PC-3 (cell line): ENCODE measurements at regions not wholly inside any gene's neighbourhood (a gene's known extent, or its start where the extent isn't known, plus 50 kb on each side); places are given as distances from the start of the nearest gene placed in this dataset.
A peak's percentile ranks its signal among the peaks of the same experiment; 100 is the strongest.

Source experiments
- ATAC-seq: fragments of 200-7000 bp; cut with Tn5 transposase; 2 replicates; pipeline ENCODE4 v1.9.1; 2020; ENCODE audit warnings: mild to moderate bottlenecking, moderate library complexity
- BruUV-seq: library from RNA; stranded (reverse); fragments of 400-500 nt; replicated peaks from 2 replicates; lab custom pipeline; 2021; lab: Mats Ljungman, UMichigan
- CTCF ChIA-PET: fragments of 300-600 bp; sonication (Branson Sonifier 250); formaldehyde crosslinking; loops from one replicate; lab custom pipeline; 2022; ENCODE audit warnings: antibody characterized with exemption; lab: Charles Lee
- POLR2A ChIA-PET: fragments of 300-600 bp; sonication (Branson Sonifier 250); formaldehyde crosslinking; loops from one replicate; lab custom pipeline; 2022; ENCODE audit warnings: antibody characterized with exemption; ENCODE audit not compliant: unreplicated experiment; lab: Charles Lee
- DNase-seq: peaks from one replicate; pipeline ENCODE4 v3.0.0-alpha.2; 2015
- H2AFZ ChIP-seq: fragments of 300-600 bp; sonication (generic); 2 replicates; pipeline ENCODE4 v1.6.0; 2016; ENCODE audit warnings: antibody characterized with exemption, low read length
- H3F3A ChIP-seq: fragments of 300-600 bp; sonication (generic); one replicate; pipeline ENCODE4 v1.6.0; 2017; ENCODE audit warnings: antibody characterized with exemption, low read length, control low read depth, mild to moderate bottlenecking; ENCODE audit not compliant: unreplicated experiment
- H3K27ac ChIP-seq: fragments of 300-600 bp; sonication (generic); 2 replicates; pipeline ENCODE4 v1.5.1; 2016; ENCODE audit warnings: mild to moderate bottlenecking, low read length
- H3K27me3 ChIP-seq: fragments of 300-600 bp; sonication (generic); 2 replicates; pipeline ENCODE4 v1.6.1; 2016; ENCODE audit warnings: low read length, mixed read lengths
- H3K36me3 ChIP-seq: fragments of 300-600 bp; sonication (generic); 2 replicates; pipeline ENCODE4 v1.6.1; 2016; ENCODE audit warnings: low read depth, mixed run types, low read length, mixed read lengths
- H3K4me1 ChIP-seq: fragments of 300-600 bp; sonication (generic); 2 replicates; pipeline ENCODE4 v1.5.1; 2016; ENCODE audit warnings: low read length; ENCODE audit not compliant: insufficient read depth
- H3K4me2 ChIP-seq: fragments of 300-600 bp; sonication (generic); 2 replicates; pipeline ENCODE4 v1.6.0; 2016; ENCODE audit warnings: low read length
- H3K4me3 ChIP-seq: fragments of 300-600 bp; sonication (generic); 2 replicates; pipeline ENCODE4 v1.5.1; 2016; ENCODE audit warnings: mild to moderate bottlenecking, low read length, mixed read lengths
- H3K79me2 ChIP-seq: fragments of 300-600 bp; sonication (generic); 2 replicates; pipeline ENCODE4 v1.6.1; 2017; ENCODE audit warnings: low read length, mixed read lengths
- H3K9ac ChIP-seq: fragments of 300-600 bp; sonication (generic); 2 replicates; pipeline ENCODE4 v1.6.0; 2016; ENCODE audit warnings: mild to moderate bottlenecking, low read length
- H3K9me2 ChIP-seq: fragments of 300-600 bp; sonication (generic); replicated peaks from 2 replicates; pipeline ENCODE4 v1.6.1; 2016; ENCODE audit warnings: mixed run types, low read length, mixed read lengths
- H3K9me3 ChIP-seq: fragments of 300-600 bp; sonication (generic); 2 replicates; pipeline ENCODE4 v1.6.1; 2016; ENCODE audit warnings: low read length, mixed read lengths
- H4K20me1 ChIP-seq: fragments of 300-600 bp; sonication (generic); 2 replicates; pipeline ENCODE4 v1.6.1; 2016; ENCODE audit warnings: low read length, mixed read lengths
- EZH2 ChIP-seq: fragments of 300-600 bp; sonication (generic); IDR thresholded peaks from one replicate; pipeline ENCODE4 v1.6.1; 2017; ENCODE audit warnings: antibody characterized with exemption, mild to moderate bottlenecking, low read length; ENCODE audit not compliant: unreplicated experiment
- EZH2phosphoT487 ChIP-seq: fragments of 300-600 bp; sonication (generic); IDR thresholded peaks from 2 replicates; pipeline ENCODE4 v1.6.1; 2018; ENCODE audit warnings: mild to moderate bottlenecking, antibody characterized with exemption, low read length, borderline replicate concordance
- intact Hi-C: fragments of 100-400 bp; cut with micrococcal nuclease; formaldehyde crosslinking; loops from 2 replicates; pipeline ENCODE4 v1.9.0; 2023
- TF ChIP-seq, protein P1 (sequence below): fragments of 300-600 bp; sonication (generic); conservative IDR thresholded peaks from 2 replicates; pipeline ENCODE4 v1.5.1; 2017; ENCODE audit warnings: antibody characterized with exemption, low read depth, mild to moderate bottlenecking, low read length

DNA sequence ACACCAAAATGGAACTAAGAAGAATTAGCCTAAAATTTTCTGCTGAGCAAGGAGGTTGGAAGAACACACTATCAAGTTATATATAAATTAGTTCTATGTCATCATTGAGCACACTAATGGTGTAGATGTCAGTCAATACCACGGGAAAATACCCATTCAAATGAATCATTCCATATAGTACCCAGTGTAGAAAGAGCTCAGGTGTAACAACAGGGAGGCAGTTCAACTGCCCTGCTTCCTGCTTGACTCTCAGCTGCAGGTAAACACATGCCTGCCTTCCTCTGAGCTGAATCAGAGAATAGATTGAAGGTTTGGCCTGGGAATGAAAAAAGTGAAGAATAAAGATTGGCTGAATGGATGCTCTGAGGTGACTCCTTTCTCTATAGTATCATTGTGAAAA, 1088.0 kb downstream of the AGBL1 start:
- no peak overlapping the region for H2AFZ ChIP-seq
- no TSS peak for BruUV-seq
- H3K9me2 ChIP-seq = no peaks in the 10 kb centered on the region
- no peak for ATAC-seq
- TF ChIP-seq EZH2 = no peak
- TF ChIP-seq, protein P1, sequence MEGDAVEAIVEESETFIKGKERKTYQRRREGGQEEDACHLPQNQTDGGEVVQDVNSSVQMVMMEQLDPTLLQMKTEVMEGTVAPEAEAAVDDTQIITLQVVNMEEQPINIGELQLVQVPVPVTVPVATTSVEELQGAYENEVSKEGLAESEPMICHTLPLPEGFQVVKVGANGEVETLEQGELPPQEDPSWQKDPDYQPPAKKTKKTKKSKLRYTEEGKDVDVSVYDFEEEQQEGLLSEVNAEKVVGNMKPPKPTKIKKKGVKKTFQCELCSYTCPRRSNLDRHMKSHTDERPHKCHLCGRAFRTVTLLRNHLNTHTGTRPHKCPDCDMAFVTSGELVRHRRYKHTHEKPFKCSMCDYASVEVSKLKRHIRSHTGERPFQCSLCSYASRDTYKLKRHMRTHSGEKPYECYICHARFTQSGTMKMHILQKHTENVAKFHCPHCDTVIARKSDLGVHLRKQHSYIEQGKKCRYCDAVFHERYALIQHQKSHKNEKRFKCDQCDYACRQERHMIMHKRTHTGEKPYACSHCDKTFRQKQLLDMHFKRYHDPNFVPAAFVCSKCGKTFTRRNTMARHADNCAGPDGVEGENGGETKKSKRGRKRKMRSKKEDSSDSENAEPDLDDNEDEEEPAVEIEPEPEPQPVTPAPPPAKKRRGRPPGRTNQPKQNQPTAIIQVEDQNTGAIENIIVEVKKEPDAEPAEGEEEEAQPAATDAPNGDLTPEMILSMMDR = no peak
- no peak for TF ChIP-seq EZH2phosphoT487
- H3K9me3 ChIP-seq = no peaks in the 10 kb centered on the region; the same call in 1 of the 2 replicates
- H4K20me1 ChIP-seq = no peaks in the 10 kb centered on the region
- H3K4me2 ChIP-seq = no peak overlapping the region
- POLR2A ChIA-PET = interaction anchor here (0.6 kb wide), 1 partner anchor 11 kb away, joined by 4 read pairs; no protein-coding TSS in a partner anchor
- no peaks in the 10 kb centered on the region for H3K27me3 ChIP-seq
- peaks cover 4% of the 10 kb centered on the region; the same call in 1 of the 2 replicates for H3K4me1 ChIP-seq
- CTCF ChIA-PET = no interaction called here
- intact Hi-C loops = no loop called here
- H3K36me3 ChIP-seq = no peaks in the 10 kb centered on the region
- no peak overlapping the region for H3K9ac ChIP-seq
- H3K27ac ChIP-seq = peak overlapping the region; percentile 48
- no peak overlapping the region for H3K4me3 ChIP-seq
- H3F3A ChIP-seq = no peaks in the 10 kb centered on the region
- DNase-seq = peak; percentile 31
- no peaks in the 10 kb centered on the region for H3K79me2 ChIP-seq

DNA sequence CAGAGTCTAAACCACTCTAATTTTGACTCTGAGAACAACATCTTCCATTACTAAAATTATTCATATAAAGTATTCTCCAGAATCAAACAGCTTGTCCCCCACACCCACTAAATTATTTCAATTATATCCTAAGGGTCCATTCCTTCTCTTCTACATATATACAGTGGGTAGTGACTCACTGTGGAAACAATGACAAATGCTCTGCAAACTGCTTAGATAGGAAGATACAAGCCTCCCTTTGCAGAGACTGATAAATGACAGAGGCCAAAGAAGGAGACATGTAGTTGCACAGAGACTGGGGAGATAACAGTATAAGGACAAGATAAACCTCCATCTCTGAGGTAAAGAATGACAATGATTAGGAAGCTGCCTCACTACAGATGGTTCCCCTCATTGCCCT, 1087.4 kb downstream of the AGBL1 start:
- POLR2A ChIA-PET = no interaction called here
- Histone ChIP-seq H3K79me2 (no peaks in the 10 kb centered on the region), H3K36me3 (no peaks in the 10 kb centered on the region), H3K9me3 (no peaks in the 10 kb centered on the region; the same call in 1 of the 2 replicates), H3K27me3 (no peaks in the 10 kb centered on the region), H2AFZ (no peak overlapping the region), H3F3A (no peaks in the 10 kb centered on the region), H3K4me3 (no peak overlapping the region), H3K9me2 (no peaks in the 10 kb centered on the region), H3K27ac (peak overlapping the region; percentile 48), H4K20me1 (no peaks in the 10 kb centered on the region), H3K4me1 (peaks cover 4% of the 10 kb centered on the region; the same call in 1 of the 2 replicates), H3K4me2 (peak overlapping the region; percentile 46; the same call in 1 of the 2 replicates), H3K9ac (no peak overlapping the region)
- DNase-seq (peak; percentile 62), ATAC-seq (no peak)
- CTCF ChIA-PET = no interaction called here
- BruUV-seq = no TSS peak
- TF ChIP-seq EZH2phosphoT487 (no peak), EZH2 (no peak)
- TF ChIP-seq, protein P1 = no peak
- intact Hi-C loops = no loop called here

DNA sequence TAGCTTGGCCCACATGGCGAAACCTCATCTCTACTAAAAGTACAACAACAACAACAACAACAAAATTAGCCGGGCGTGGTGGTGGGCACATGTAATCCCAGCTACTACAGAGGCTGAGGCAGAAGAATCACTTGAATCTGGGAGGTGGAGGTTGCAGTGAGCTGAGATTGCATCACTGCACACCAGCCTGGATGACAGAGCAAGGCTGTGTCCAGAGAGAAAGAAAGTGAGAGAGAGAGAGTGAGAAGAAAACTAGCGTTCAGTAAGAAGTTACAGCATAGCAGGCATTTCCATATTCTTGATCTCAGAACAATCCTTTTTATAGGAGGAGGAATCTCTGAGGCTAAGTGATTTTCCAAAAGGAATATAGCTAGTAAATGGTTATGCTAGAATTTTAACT, 1076.1 kb downstream of the AGBL1 start:
- Histone ChIP-seq H4K20me1 (no peaks in the 10 kb centered on the region), H3F3A (no peaks in the 10 kb centered on the region), H3K27ac (peak overlapping the region; percentile 76), H3K4me2 (no peak overlapping the region), H3K36me3 (no peaks in the 10 kb centered on the region), H3K9ac (no peak overlapping the region), H3K9me3 (no peaks in the 10 kb centered on the region), H2AFZ (no peak overlapping the region), H3K79me2 (no peaks in the 10 kb centered on the region), H3K4me1 (peaks cover 10% of the 10 kb centered on the region; the same call in 1 of the 2 replicates), H3K27me3 (no peaks in the 10 kb centered on the region), H3K9me2 (no peaks in the 10 kb centered on the region), H3K4me3 (no peak overlapping the region)
- no peak for ATAC-seq
- ChIA-PET CTCF (no interaction called here), POLR2A (no interaction called here)
- no TSS peak for BruUV-seq
- intact Hi-C loops = no loop called here
- TF ChIP-seq EZH2 (no peak), EZH2phosphoT487 (no peak)
- TF ChIP-seq, protein P1 = no peak
- no peak for DNase-seq
